ENCODE measurements at regions not wholly inside any gene's neighbourhood (a gene's known extent, or its start where the extent isn't known, plus 50 kb on each side); places are given as distances from the start of the nearest gene placed in this dataset.
A peak's percentile ranks its signal among the peaks of the same experiment; 100 is the strongest.

- Histone ChIP-seq H3K27me3 (ENCODE audit: control insufficient read depth, insufficient read depth, low read length) (no peaks in the 10 kb centered on the region), H3K4me3 (ENCODE audit: low read depth, low read length) (no peak overlapping the region), H3K36me3 (ENCODE audit: control insufficient read depth, insufficient read depth, low read length) (no peaks in the 10 kb centered on the region)
- TF ChIP-seq CTCF (IDR thresholded peaks at IDR 0.05; ENCODE audit: insufficient read depth, low read length, severe bottlenecking): no peak
- FAIRE-seq: no peak
- DNase-seq (ENCODE audit: low read depth): no peak
Measured at GRCh38 chr11:112417339-112417738, 156.7 kb upstream of the PLET1 start.

- Histone ChIP-seq H3K4me3 (ENCODE audit: low read depth, low read length) (no peak overlapping the region), H3K27me3 (ENCODE audit: control insufficient read depth, insufficient read depth, low read length) (no peaks in the 10 kb centered on the region), H3K36me3 (ENCODE audit: control insufficient read depth, insufficient read depth, low read length) (no peaks in the 10 kb centered on the region)
- no peak for TF ChIP-seq CTCF (IDR thresholded peaks at IDR 0.05; ENCODE audit: insufficient read depth, low read length, severe bottlenecking)
- no peak for FAIRE-seq
- no peak for DNase-seq (ENCODE audit: low read depth)
Measured at GRCh38 chr11:112418438-112418837, 157.8 kb upstream of the PLET1 start.

- FAIRE-seq: no peak
Measured at GRCh38 chr11:112421879-112422278, 161.2 kb upstream of the PLET1 start.

GRCh38 chr11:112425121-112425520 lies 164.5 kb upstream of the PLET1 start:
- H3K36me3 ChIP-seq (ENCODE audit: control insufficient read depth, insufficient read depth, low read length): no peaks in the 10 kb centered on the region
- no peaks in the 10 kb centered on the region for H3K27me3 ChIP-seq (ENCODE audit: control insufficient read depth, insufficient read depth, low read length)
- DNase-seq (ENCODE audit: low read depth) (peak; percentile 100), FAIRE-seq (peak; percentile 94)
- no peak overlapping the region for H3K4me3 ChIP-seq (ENCODE audit: low read depth, low read length)
- no peak for TF ChIP-seq CTCF (IDR thresholded peaks at IDR 0.05; ENCODE audit: insufficient read depth, low read length, severe bottlenecking)

More at GRCh38 chr11:112421879-112422278, 161.2 kb upstream of the PLET1 start:
- Histone ChIP-seq H3K36me3 (ENCODE audit: control insufficient read depth, insufficient read depth, low read length) (no peaks in the 10 kb centered on the region), H3K4me3 (ENCODE audit: low read depth, low read length) (no peak overlapping the region), H3K27me3 (ENCODE audit: control insufficient read depth, insufficient read depth, low read length) (no peaks in the 10 kb centered on the region)
- no peak for TF ChIP-seq CTCF (IDR thresholded peaks at IDR 0.05; ENCODE audit: insufficient read depth, low read length, severe bottlenecking)
- no peak for DNase-seq (ENCODE audit: low read depth)

- no peak for TF ChIP-seq CTCF (IDR thresholded peaks at IDR 0.05; ENCODE audit: insufficient read depth, low read length, severe bottlenecking)
- DNase-seq (ENCODE audit: low read depth): peak; percentile 84
- no peak for FAIRE-seq
- Histone ChIP-seq H3K4me3 (ENCODE audit: low read depth, low read length) (no peak overlapping the region), H3K27me3 (ENCODE audit: control insufficient read depth, insufficient read depth, low read length) (no peaks in the 10 kb centered on the region), H3K36me3 (ENCODE audit: control insufficient read depth, insufficient read depth, low read length) (no peaks in the 10 kb centered on the region)
Measured at GRCh38 chr11:112437096-112437495, 176.4 kb upstream of the PLET1 start.

GRCh38 chr11:112439614-112440013 lies 179.0 kb upstream of the PLET1 start:
- Histone ChIP-seq H3K4me3 (ENCODE audit: low read depth, low read length) (no peak overlapping the region), H3K36me3 (ENCODE audit: control insufficient read depth, insufficient read depth, low read length) (no peaks in the 10 kb centered on the region), H3K27me3 (ENCODE audit: control insufficient read depth, insufficient read depth, low read length) (no peaks in the 10 kb centered on the region)
- no peak for FAIRE-seq
- TF ChIP-seq CTCF (IDR thresholded peaks at IDR 0.05; ENCODE audit: insufficient read depth, low read length, severe bottlenecking): no peak
- no peak for DNase-seq (ENCODE audit: low read depth)

Measured in bronchial epithelial cell (primary cell).